ENCODE measurements at regions not wholly inside any gene's neighbourhood (a gene's known extent, or its start where the extent isn't known, plus 50 kb on each side); places are given as distances from the start of the nearest gene placed in this dataset.

GRCh38 chr13:79999601-80000000 lies 341.3 kb downstream of the SPRY2 start:
- no peaks in the 10 kb centered on the region for H3K27me3 Mint-ChIP-seq (ENCODE audit: low read depth)
- Histone ChIP-seq H3K27me3 (ENCODE audit: insufficient read depth, low read length) (no peaks in the 10 kb centered on the region), H3K4ac (ENCODE audit: low read depth, low read length) (no peak overlapping the region), H3K79me1 (ENCODE audit: insufficient read depth, low read depth, low read length, poor library complexity, severe bottlenecking) (no peaks in the 10 kb centered on the region), H4K20me1 (ENCODE audit: control insufficient read depth, insufficient read depth, insufficient read length) (no peaks in the 10 kb centered on the region), H3K27ac (ENCODE audit: insufficient read length, low read depth, low read length) (no peak overlapping the region), H3K23me2 (ENCODE audit: insufficient read length, low read depth, low read length, poor library complexity, severe bottlenecking) (no peaks in the 10 kb centered on the region), H2BK15ac (ENCODE audit: low read depth, low read length) (no peak overlapping the region), H2BK120ac (ENCODE audit: low read depth, low read length, poor library complexity, severe bottlenecking) (no peak overlapping the region), H3K56ac (ENCODE audit: insufficient read length, low read depth, low read length) (no peak overlapping the region), H4K91ac (ENCODE audit: insufficient read length, low read depth, low read length) (no peak overlapping the region), H2AFZ (ENCODE audit: low read length) (no peak overlapping the region), H3K4me1 (ENCODE audit: insufficient read depth, low read length) (no peaks in the 10 kb centered on the region), H3K9ac (ENCODE audit: extremely low read depth, insufficient read length, low read length) (no peak overlapping the region), H3K9me3 (ENCODE audit: control insufficient read depth, low read depth, low read length) (no peaks in the 10 kb centered on the region), H4K8ac (replicated peaks; ENCODE audit: insufficient read length, low read depth, low read length) (no peak overlapping the region), H2BK20ac (ENCODE audit: low read depth, low read length, poor library complexity, severe bottlenecking) (no peak overlapping the region), H2BK12ac (ENCODE audit: insufficient read length, low read depth, low read length) (no peak overlapping the region), H3T11ph (ENCODE audit: low read length) (no peak overlapping the region), H3K14ac (ENCODE audit: insufficient read depth, low read length) (no peak overlapping the region), H2AK5ac (ENCODE audit: insufficient read length, low read length) (no peak overlapping the region), H3K4me2 (ENCODE audit: insufficient read depth, insufficient read length, low read length) (no peak overlapping the region), H3K23ac (ENCODE audit: insufficient read length, low read depth, low read length) (no peak overlapping the region), H3K18ac (ENCODE audit: insufficient read length, low read depth, low read length) (no peak overlapping the region), H4K5ac (ENCODE audit: insufficient read length, low read depth, low read length) (no peak overlapping the region), H2BK5ac (ENCODE audit: insufficient read length, low read length) (no peak overlapping the region), H3K79me2 (ENCODE audit: insufficient read depth, low read length) (no peaks in the 10 kb centered on the region)
- H3K9me3 Mint-ChIP-seq: no peaks in the 10 kb centered on the region
- no peak overlapping the region for H3K27ac Mint-ChIP-seq
- TF ChIP-seq CTCF (conservative IDR thresholded peaks at IDR 0.05): no peak
- DNase-seq: no peak
- no CpG with 5 or more reads among the region's 1 CpG for whole genome bisulfite sequencing (ENCODE audit: extremely low coverage, insufficient read length, low lambda C conversion rate)
- H3K4me1 Mint-ChIP-seq: peaks cover 8 to 14% of the 10 kb centered on the region in 2 experiments
- H3K36me3 Mint-ChIP-seq (ENCODE audit: insufficient read depth in 1 of 3, low read depth in 3 of 3): no peaks in the 10 kb centered on the region
- H3K4me3 Mint-ChIP-seq: no peak overlapping the region
